Pulmonary artery endothelial cell (primary cell): ENCODE measurements at regions not wholly inside any gene's neighbourhood (a gene's known extent, or its start where the extent isn't known, plus 50 kb on each side); places are given as distances from the start of the nearest gene placed in this dataset.

Source experiments
- DNase-seq: peaks from one replicate; pipeline ENCODE4 v3.0.0-alpha.2; 2011; ENCODE audit warnings: low read depth, low spot score

- DNase-seq: no peak
Measured at GRCh38 chr3:72568083-72568482, 280.2 kb downstream of the SHQ1 start.

DNA sequence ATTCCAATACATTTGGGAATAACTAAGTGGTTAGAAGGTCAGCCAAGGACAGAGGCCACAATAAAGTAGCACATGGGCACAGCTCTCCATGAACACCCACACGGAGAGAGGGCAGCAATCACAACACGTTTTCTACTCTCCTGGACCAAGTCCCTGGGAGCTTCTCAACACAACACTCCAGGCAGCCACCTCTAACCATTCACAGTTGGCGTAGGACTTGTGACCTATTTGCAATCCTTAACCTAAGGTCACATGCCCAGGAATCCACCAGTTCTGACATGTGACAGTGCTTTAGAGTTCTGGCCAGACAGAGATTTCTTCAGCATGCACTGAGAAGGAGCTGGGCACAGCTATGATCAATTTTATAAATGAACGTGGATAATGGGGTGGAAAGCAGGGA lies 280.8 kb downstream of the SHQ1 start:
- DNase-seq: no peak

GRCh38 chr3:72565593-72565992 lies 282.7 kb downstream of the SHQ1 start:
- DNase-seq: no peak

GRCh38 chr3:72563690-72564370 lies 284.4 kb downstream of the SHQ1 start:
- no peak for DNase-seq

DNA sequence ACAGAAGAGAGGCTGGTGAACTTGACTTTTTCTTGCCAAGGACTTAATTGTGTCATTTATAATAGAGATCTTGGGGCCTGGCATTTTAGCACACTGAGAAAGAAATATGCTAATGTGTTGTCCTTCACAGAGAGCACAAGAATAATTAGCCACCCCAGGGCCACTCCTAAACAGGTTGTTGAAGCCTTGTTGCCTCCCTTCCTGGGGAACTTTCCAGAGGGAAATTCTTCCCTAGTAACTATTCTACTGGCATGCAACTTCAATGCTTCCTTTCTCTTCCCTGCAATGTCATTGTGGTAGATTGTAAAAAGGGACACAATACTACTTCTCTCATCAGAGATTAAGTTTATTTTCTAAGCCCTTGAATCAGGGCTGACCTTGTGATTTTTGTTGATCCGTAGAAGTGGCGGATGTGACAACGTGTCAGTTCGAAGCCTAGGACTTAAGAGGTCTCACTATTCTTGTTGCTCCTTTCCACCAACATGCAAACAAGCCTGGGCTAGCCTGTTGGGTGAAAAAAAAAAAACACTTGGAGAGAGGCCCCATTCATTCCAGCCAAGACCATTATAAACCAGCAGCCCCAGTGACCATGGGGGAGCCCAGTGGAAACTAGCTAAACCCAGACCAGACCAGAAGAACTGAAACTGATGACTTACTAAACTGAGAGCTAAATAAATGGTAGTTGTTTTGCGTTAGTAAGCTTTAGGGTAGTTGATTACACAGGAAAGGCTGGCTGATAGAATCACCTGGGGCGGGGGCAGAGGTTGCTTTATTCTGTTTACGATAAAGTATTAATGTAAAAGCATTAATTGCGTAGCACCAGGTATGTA lies 287.2 kb downstream of the SHQ1 start:
- no peak for DNase-seq

GRCh38 chr3:72559385-72559784 lies 288.9 kb downstream of the SHQ1 start:
- no peak for DNase-seq

- DNase-seq: no peak
Measured at GRCh38 chr3:72558001-72558400, 290.2 kb downstream of the SHQ1 start.

GRCh38 chr3:72555714-72556113 lies 292.5 kb downstream of the SHQ1 start:
- DNase-seq: no peak

- DNase-seq: no peak
Measured at GRCh38 chr3:72554689-72555088, 293.6 kb downstream of the SHQ1 start.

DNA sequence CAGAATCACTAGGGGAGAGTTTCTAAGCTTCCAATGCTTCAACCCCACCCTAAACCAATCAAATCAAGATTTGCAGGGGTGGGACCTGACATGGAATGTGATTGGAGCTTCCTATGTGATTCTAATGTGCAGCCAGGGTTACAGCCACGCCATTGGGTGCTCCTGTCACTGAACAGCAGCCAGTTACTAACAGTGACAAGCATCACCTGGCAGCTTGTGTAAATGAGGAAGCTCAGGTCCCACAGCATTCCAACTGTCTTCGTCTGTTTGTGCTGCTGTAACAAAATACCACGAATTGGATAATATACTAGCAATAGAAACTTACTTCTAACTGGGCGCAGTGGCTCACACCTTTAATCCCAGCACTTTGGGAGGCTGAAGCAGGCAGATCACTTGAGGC lies 294.9 kb downstream of the SHQ1 start:
- no peak for DNase-seq

- DNase-seq: no peak
Measured at GRCh38 chr3:72550582-72551262, 297.5 kb downstream of the SHQ1 start.

DNA sequence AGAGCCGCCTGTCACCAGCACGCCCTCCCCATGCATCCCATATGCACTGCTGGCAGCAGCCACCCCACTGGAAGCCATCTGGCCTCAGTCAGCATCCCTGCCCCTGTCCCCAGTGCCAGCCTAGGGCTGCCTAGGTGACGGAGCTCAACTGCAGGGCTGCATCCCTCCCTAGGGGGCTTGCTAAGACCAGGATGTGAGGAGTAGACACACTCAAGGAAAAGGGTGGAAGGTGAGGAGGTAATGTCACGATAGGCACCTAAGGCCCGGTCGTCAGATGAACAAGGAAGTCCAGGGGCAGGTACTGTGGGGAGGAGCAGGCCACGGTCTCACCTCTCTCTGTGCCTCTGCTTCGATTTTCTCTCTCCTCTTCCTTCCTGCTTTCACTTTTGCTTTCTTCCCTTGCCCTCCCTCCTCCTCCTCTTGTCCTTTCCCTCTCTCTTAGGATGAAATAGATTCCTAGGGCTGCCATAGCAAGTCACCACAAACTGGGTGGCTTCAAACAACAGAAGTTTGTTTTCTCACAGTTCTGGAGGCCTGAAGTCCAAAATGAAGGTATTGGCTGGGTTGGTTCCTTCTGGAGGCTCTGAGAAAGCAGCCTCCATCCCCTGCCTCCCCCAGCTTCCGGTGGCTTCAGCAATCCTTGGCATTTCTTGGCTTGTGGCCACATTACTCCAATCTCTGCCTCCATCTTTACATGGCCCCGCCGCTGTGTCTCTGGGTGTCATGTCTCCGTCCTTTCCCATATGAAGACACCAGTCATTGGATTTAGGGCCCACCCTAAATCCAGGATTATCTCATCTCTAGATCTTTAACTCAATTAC lies 298.3 kb downstream of the SHQ1 start:
- no peak for DNase-seq

DNA sequence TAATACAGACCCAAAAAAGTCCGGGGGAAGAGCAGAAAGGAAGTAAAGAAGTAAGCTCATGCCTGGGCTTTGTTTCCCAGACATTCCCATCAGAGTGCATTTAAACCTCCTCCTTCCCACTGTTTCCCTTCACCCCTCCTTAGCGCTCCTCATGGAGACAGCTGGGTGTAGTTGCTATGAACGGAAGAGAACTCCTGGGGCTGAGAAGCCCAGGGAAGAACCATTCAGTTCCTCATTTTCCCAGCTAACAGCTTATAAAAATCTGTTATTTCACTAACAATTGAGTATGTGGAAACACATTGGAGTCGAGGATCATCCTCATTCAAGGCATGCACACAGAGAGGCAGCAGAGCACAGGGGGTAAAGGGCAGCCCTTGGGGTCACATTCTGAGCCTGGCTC lies 299.3 kb downstream of the SHQ1 start:
- DNase-seq: no peak

DNA sequence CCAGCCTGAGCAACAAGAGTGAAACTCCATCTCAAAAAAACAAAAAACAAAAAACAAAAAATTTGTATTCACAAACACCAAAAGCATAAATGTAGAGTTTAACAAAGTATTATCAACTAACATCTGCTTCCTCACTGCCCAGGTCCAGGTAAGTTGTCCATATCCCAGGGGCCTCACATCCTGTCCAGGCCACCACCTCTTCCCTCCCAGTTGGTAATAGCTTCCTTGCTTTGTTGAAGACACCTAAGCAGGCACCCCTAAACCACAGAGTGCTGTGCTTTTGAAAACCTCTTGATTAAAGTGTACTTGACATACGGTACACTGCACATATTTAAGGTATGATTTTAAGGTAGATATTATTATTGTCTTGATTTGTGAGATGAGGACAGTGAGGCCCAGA lies 299.8 kb downstream of the SHQ1 start:
- no peak for DNase-seq

- DNase-seq: no peak
Measured at GRCh38 chr3:72547183-72547582, 301.1 kb downstream of the SHQ1 start.

DNA sequence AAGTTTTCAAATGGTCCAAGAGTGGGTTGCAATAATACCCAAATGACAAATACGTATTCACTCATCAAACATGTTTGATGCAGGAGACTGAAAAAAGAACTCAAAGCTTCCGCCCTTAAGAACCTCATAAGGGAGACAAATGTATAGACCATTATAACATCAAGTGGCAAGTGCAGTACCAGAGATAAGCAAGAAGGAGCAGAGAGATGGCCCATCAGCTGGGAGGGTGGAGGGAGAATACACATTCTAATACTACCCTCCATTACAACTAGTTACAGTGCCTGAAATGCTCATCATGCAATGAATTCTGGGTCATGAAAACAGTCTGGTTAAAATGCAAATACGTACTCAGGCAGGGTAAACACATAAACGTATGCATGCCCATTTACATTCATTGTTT lies 304.0 kb downstream of the SHQ1 start:
- no peak for DNase-seq

DNA sequence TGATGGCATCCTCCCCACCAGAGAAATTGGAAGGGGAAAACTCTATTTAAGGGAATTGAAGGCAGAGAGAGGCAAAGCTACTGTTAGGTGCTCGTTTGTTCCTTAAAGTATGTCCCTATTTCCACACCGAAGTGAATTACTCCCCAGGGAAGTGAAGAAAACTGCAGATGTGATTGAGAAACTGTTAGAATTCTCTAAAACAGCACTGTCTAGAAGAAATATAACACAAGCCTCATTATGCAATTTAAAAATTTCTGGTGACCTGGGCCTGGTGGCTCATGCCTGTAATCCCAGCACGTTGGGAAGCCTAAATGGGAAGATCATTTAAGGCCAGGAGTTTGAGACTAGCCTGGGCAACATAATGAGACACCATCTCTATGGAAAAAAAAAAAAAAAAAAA lies 305.0 kb downstream of the SHQ1 start:
- no peak for DNase-seq

GRCh38 chr3:72542781-72543180 lies 305.5 kb downstream of the SHQ1 start:
- DNase-seq: no peak

DNA sequence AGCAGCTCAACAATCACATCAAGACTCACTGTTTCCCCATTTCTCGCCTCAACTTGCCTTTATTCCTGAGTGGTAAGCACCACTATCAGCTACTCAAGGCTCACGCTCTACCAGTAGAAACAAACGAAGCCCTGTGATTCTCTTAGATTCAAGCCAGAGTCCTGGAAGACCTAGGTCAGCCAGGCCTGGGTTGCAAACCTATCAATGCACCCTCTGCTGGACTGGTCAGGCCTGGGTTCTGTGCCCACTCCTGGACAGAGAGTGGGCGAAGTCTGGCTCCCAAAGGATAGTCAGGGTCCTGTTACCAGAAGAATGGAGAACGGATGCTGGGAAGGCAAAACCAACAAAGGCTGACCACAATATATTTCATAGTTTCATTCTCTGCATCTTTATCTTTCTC lies 308.4 kb downstream of the SHQ1 start:
- no peak for DNase-seq

DNA sequence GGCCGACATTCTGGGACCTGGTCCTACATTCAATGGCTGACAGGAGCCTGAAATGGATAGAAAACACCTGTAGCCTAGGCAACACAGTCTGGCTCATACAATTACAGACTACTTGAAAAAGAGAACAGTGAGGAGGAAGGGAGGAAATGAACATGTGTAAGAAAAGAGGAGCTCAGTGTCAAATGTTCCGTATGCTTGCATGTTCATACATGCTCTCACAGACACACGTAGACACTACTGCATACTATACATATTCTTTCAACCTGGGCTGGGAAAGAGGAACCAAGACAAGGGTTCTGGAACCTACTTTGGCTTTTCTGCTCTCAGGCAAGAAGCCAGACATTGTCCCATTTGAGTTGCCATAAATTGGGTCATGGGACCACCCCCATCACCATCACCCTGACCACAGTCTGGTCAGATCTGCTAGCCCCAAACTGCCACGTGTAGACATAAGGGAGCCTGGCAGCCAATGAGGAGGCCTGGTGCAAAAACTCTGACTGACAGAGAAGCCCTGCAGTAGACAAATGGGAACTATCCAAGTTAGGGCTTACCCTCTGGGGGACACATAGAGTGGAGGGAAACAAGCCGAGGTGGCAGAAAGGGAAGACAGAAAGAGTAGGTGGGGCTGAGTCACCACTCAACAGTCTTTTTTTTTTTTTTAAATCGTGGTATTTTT lies 310.0 kb downstream of the SHQ1 start:
- no peak for DNase-seq

GRCh38 chr3:72537448-72537847 lies 310.8 kb downstream of the SHQ1 start:
- DNase-seq: no peak
